WTC11 (cell line): ENCODE measurements at regions not wholly inside any gene's neighbourhood (a gene's known extent, or its start where the extent isn't known, plus 50 kb on each side); places are given as distances from the start of the nearest gene placed in this dataset.

Source experiments
- ATAC-seq: fragments of 200-7000 bp; cut with Tn5 transposase; 2 replicates; pipeline ENCODE4 v1.10.0; 2021; ENCODE audit warnings: mild to moderate bottlenecking, moderate library complexity
- CTCF ChIA-PET: fragments of 300-600 bp; sonication (Branson Sonifier 250); formaldehyde crosslinking; loops from one replicate; lab custom pipeline; 2021; ENCODE audit warnings: antibody characterized with exemption; lab: Charles Lee
- POLR2A ChIA-PET: fragments of 350-600 bp; sonication (Branson Sonifier 250); formaldehyde crosslinking; loops from one replicate; lab custom pipeline; 2021; ENCODE audit warnings: antibody characterized with exemption; lab: Charles Lee
- DNase-seq: peaks from one replicate; pipeline ENCODE4 v3.0.0; 2021; ENCODE audit warnings: low spot score
- H3K27ac Mint-ChIP-seq: 2 replicates; pipeline ENCODE4 v1.8.0; 2021; ENCODE audit warnings: mixed read lengths
- H3K27me3 Mint-ChIP-seq: 2 replicates; pipeline ENCODE4 v1.8.0; 2021; ENCODE audit warnings: low read depth, mild to moderate bottlenecking, moderate library complexity, mixed read lengths
- H3K36me3 Mint-ChIP-seq: 2 replicates; pipeline ENCODE4 v1.8.0; 2021; ENCODE audit warnings: mixed read lengths
- H3K4me1 Mint-ChIP-seq: 2 replicates; pipeline ENCODE4 v1.8.0; 2022; ENCODE audit warnings: mixed read lengths
- H3K4me3 Mint-ChIP-seq: 2 replicates; pipeline ENCODE4 v1.8.0; 2021; ENCODE audit warnings: mild to moderate bottlenecking, moderate library complexity, mixed read lengths
- H3K9me3 Mint-ChIP-seq: 2 replicates; pipeline ENCODE4 v1.8.0; 2021; ENCODE audit warnings: mixed read lengths
- AFF4 ChIP-seq: sonication (generic); formaldehyde crosslinking; IDR thresholded peaks from 2 replicates; pipeline ENCODE4 v1.8.1; 2023; ENCODE audit warnings: mild to moderate bottlenecking, missing genetic modification reagents, borderline replicate concordance
- ATF1 ChIP-seq: sonication (generic); formaldehyde crosslinking; IDR thresholded peaks from 2 replicates; pipeline ENCODE4 v1.8.1; 2023; ENCODE audit warnings: mild to moderate bottlenecking, moderate library complexity, missing genetic modification reagents
- ATF2 ChIP-seq: sonication (generic); formaldehyde crosslinking; IDR thresholded peaks from 2 replicates; pipeline ENCODE4 v1.8.1; 2022; ENCODE audit warnings: low read depth, missing genetic modification reagents, borderline replicate concordance
- ELF4 ChIP-seq: sonication (generic); formaldehyde crosslinking; IDR thresholded peaks from 2 replicates; pipeline ENCODE4 v1.8.1; 2022; ENCODE audit warnings: low read depth, mild to moderate bottlenecking, moderate library complexity, missing genetic modification reagents
- ETV6 ChIP-seq: sonication (generic); formaldehyde crosslinking; IDR thresholded peaks from 2 replicates; pipeline ENCODE4 v1.8.1; 2022; ENCODE audit warnings: mild to moderate bottlenecking, missing genetic modification reagents
- HMGA2 ChIP-seq: fragments of 250-450 bp; sonication (Bioruptor Pico); IDR thresholded peaks from 2 replicates; pipeline ENCODE4 v1.4.0; 2021; ENCODE audit warnings: mild to moderate bottlenecking, moderate library complexity
- JUN ChIP-seq: sonication (generic); formaldehyde crosslinking; IDR thresholded peaks from 2 replicates; pipeline ENCODE4 v1.8.0; 2023; ENCODE audit warnings: mild to moderate bottlenecking, missing genetic modification reagents
- NR3C1 ChIP-seq: sonication (generic); formaldehyde crosslinking; conservative IDR thresholded peaks from 2 replicates; pipeline ENCODE4 v1.8.1; 2023; ENCODE audit warnings: low read depth, mild to moderate bottlenecking, missing genetic modification reagents
- PRRX2 ChIP-seq: fragments of 250-450 bp; sonication (Bioruptor Pico); IDR thresholded peaks from 2 replicates; pipeline ENCODE4 v1.8.0; 2021; ENCODE audit warnings: mild to moderate bottlenecking
- TCF7 ChIP-seq: sonication (generic); formaldehyde crosslinking; IDR thresholded peaks from 2 replicates; pipeline ENCODE4 v1.8.0; 2022; ENCODE audit warnings: mild to moderate bottlenecking, low read depth, missing genetic modification reagents, moderate library complexity
- ZNF232 ChIP-seq: sonication (generic); formaldehyde crosslinking; IDR thresholded peaks from 2 replicates; pipeline ENCODE4 v1.8.0; 2022; ENCODE audit warnings: mild to moderate bottlenecking, missing genetic modification reagents
- ZNF423 ChIP-seq: fragments of 250-450 bp; sonication (Bioruptor Pico); IDR thresholded peaks from 2 replicates; pipeline ENCODE4 v2.1.2; 2022; ENCODE audit warnings: mild to moderate bottlenecking, moderate library complexity
- ZNF532 ChIP-seq: fragments of 250-450 bp; sonication (Bioruptor Pico); IDR thresholded peaks from 2 replicates; pipeline ENCODE4 v1.9.0; 2021; ENCODE audit warnings: mild to moderate bottlenecking, borderline replicate concordance
- ZNF671 ChIP-seq: fragments of 250-450 bp; sonication (Bioruptor Pico); IDR thresholded peaks from 2 replicates; pipeline ENCODE4 v1.8.0; 2021; ENCODE audit warnings: mild to moderate bottlenecking
- TF ChIP-seq, protein P1 (sequence below): fragments of 200-600 bp; IDR thresholded peaks from 2 replicates; pipeline ENCODE4 v1.8.0; 2022; ENCODE audit warnings: antibody characterized with exemption

- ATAC-seq (no peak), DNase-seq (no peak)
- no peak overlapping the region for H3K4me3 Mint-ChIP-seq
- ChIA-PET CTCF (no interaction called here), POLR2A (no interaction called here)
- H3K9me3 Mint-ChIP-seq = peaks cover 14% of the 10 kb centered on the region
- no peak overlapping the region for H3K27ac Mint-ChIP-seq
- H3K27me3 Mint-ChIP-seq = no peaks in the 10 kb centered on the region
- H3K4me1 Mint-ChIP-seq = no peaks in the 10 kb centered on the region
- no peak for TF ChIP-seq ZNF423
- H3K36me3 Mint-ChIP-seq = no peaks in the 10 kb centered on the region
These were observed 672.9 kb downstream of the SH3BGRL start for GRCh38 chrX:81874807-81875206.

DNA sequence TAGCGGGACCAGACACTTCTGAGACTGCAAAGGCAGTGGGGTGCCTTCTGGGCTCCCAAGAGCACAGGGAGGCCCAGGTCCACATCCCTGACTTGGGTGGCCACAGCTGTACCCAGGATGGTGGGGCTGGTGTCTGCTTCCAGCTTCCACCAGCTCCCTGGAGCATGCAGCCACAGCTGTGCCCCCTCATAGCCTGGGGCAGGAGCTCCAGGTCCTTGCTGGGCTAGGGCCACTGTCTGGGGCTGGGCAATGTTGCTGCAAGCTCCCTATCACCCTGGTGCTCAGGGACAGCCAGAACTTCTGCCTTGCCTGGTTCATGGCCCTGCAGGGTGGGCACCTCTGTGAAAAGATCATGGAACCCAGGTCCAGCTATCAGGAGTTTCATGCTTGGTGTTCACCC lies 673.9 kb downstream of the SH3BGRL start:
- ChIA-PET CTCF (no interaction called here), POLR2A (no interaction called here)
- H3K9me3 Mint-ChIP-seq = peaks cover 6% of the 10 kb centered on the region
- H3K4me1 Mint-ChIP-seq = no peaks in the 10 kb centered on the region
- H3K27ac Mint-ChIP-seq = no peak overlapping the region
- no peaks in the 10 kb centered on the region for H3K27me3 Mint-ChIP-seq
- H3K36me3 Mint-ChIP-seq = no peaks in the 10 kb centered on the region
- H3K4me3 Mint-ChIP-seq = no peak overlapping the region
- DNase-seq = no peak
- no peak for ATAC-seq
- TF ChIP-seq PRRX2 (no peak), ATF1 (no peak), ZNF671 (CRISPR knock-in tag) (no peak), ELF4 (no peak), TCF7 (CRISPR knock-in tag) (no peak), ATF2 (no peak), JUN (CRISPR knock-in tag) (no peak)
- TF ChIP-seq, all 79 proteins: peak for 0

GRCh38 chrX:81876437-81876836 lies 674.5 kb downstream of the SH3BGRL start:
- POLR2A ChIA-PET = no interaction called here
- DNase-seq = no peak
- Mint-ChIP-seq H3K36me3 (no peaks in the 10 kb centered on the region), H3K27me3 (no peaks in the 10 kb centered on the region), H3K4me3 (no peak overlapping the region), H3K4me1 (no peaks in the 10 kb centered on the region), H3K27ac (no peak overlapping the region), H3K9me3 (peaks cover 6% of the 10 kb centered on the region)
- no peak for ATAC-seq
- CTCF ChIA-PET = no interaction called here
- no peak for TF ChIP-seq ZNF532 (CRISPR knock-in tag)
- TF ChIP-seq ZNF232 (CRISPR knock-in tag) = no peak
- TF ChIP-seq ELF4 = no peak
- no peak for TF ChIP-seq HMGA2 (CRISPR knock-in tag)
- no peak for TF ChIP-seq NR3C1 (CRISPR knock-in tag)
- TF ChIP-seq, protein P1, sequence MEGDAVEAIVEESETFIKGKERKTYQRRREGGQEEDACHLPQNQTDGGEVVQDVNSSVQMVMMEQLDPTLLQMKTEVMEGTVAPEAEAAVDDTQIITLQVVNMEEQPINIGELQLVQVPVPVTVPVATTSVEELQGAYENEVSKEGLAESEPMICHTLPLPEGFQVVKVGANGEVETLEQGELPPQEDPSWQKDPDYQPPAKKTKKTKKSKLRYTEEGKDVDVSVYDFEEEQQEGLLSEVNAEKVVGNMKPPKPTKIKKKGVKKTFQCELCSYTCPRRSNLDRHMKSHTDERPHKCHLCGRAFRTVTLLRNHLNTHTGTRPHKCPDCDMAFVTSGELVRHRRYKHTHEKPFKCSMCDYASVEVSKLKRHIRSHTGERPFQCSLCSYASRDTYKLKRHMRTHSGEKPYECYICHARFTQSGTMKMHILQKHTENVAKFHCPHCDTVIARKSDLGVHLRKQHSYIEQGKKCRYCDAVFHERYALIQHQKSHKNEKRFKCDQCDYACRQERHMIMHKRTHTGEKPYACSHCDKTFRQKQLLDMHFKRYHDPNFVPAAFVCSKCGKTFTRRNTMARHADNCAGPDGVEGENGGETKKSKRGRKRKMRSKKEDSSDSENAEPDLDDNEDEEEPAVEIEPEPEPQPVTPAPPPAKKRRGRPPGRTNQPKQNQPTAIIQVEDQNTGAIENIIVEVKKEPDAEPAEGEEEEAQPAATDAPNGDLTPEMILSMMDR = no peak
- no peak for TF ChIP-seq ETV6 (CRISPR knock-in tag)
- no peak for TF ChIP-seq AFF4
- TF ChIP-seq ATF2 = no peak
- TF ChIP-seq, all 79 proteins: peak for 0
